Adrenal gland (tissue), 9 donors: ENCODE measurements at regions not wholly inside any gene's neighbourhood (a gene's known extent, or its start where the extent isn't known, plus 50 kb on each side); places are given as distances from the start of the nearest gene placed in this dataset.

Experiments used
- DNase-seq, 7 donors: peaks; one replicate each; pipeline ENCODE4 v3.0.0-alpha.2; 2019 to 2020
- H3K27ac ChIP-seq, 5 donors: fragments of 200-600 bp; sonication (generic) in 4 of 5; 1 replicate in 3 of 5; 2 replicates in 2 of 5; pipeline versions ENCODE4 v1.5.1 to v1.8.0; 2016 to 2020; ENCODE audit warnings: mild to moderate bottlenecking in 1 of 5
- H3K27me3 ChIP-seq: fragments of 200-600 bp; 2 replicates; pipeline ENCODE4 v1.8.0; 2021
- H3K36me3 ChIP-seq, 2 donors: fragments of 200-600 bp; replicated peaks in 1 of 2; 1 replicate in 1 of 2; 2 replicates in 1 of 2; pipeline versions ENCODE4 v1.5.1 to v1.8.0; 2018 to 2022
- H3K4me1 ChIP-seq, 2 donors: fragments of 200-600 bp; replicated peaks in 1 of 2; 1 replicate in 1 of 2; 2 replicates in 1 of 2; pipeline versions ENCODE4 v1.5.1 to v1.8.0; 2018 to 2021
- H3K4me3 ChIP-seq, 4 donors: fragments of 200-600 bp; sonication (generic) in 3 of 4; one replicate each; pipeline ENCODE4 v1.5.1; 2016 to 2018
- H3K9me3 ChIP-seq, 3 donors: fragments of 200-600 bp; sonication (generic) in 1 of 3; replicated peaks in 1 of 3; 1 replicate in 2 of 3; 2 replicates in 1 of 3; pipeline versions ENCODE4 v1.5.1 to v1.8.0; 2016 to 2021
- CTCF ChIP-seq, 6 experiments: fragments of 450-650 bp in 4 of 6; fragments of 200-600 bp in 2 of 6; sonication (generic) in 1 of 6; IDR thresholded peaks; 1 replicate in 5 of 6; 2 replicates in 1 of 6; pipeline versions ENCODE4 v1.5.1 to v1.8.0; 2016 to 2021; ENCODE audit warnings: antibody characterized with exemption in 6 of 6, mild to moderate bottlenecking in 2 of 6, moderate library complexity in 1 of 6
- POLR2A ChIP-seq, 2 donors: fragments of 450-650 bp; IDR thresholded peaks; one replicate each; pipeline ENCODE4 v1.6.1; 2017; ENCODE audit warnings: antibody characterized with exemption in 2 of 2, mild to moderate bottlenecking in 2 of 2, moderate library complexity in 1 of 2
- WGBS, 4 donors: extraction: QIAGEN DNeasy Blood & Tissue Kit in 2 of 4; methylation state at CpG; one replicate each; pipeline versions ENCODE4 v1.1.5 to v1.1.7; 2013 to 2017; 5-methylcytosine and 5-hydroxymethylcytosine counted together
- intact Hi-C, 2 donors: fragments of 100-400 bp; cut with DNase I; formaldehyde crosslinking; loops; one replicate each; pipeline versions ENCODE4 v1.14.1 to v1.15.0; 2022 to 2023
- donor health status: healthy with polysubstance abuse.
- donor health status: Bipolar disorder and iron deficiency.
- donor health status: DM: yes; HTN: yes; CAD: no.
- donor health status: DM: no; HTN: no; CAD: no.
- donor health status: DM: no; HTN: no; CAD: no.

- no peak for TF ChIP-seq POLR2A (IDR thresholded peaks at IDR 0.05)
- no peak for TF ChIP-seq CTCF (IDR thresholded peaks at IDR 0.05)
- intact Hi-C loops: no loop called here
- H3K4me1 ChIP-seq: no peaks in the 10 kb centered on the region
- no peak overlapping the region for H3K4me3 ChIP-seq
- 78 to 100% (median 86%) methylated on average over 2 to 8 of the region's 8 CpGs for WGBS, 4 donors
- H3K27me3 ChIP-seq: no peaks in the 10 kb centered on the region
- no peak for DNase-seq
- H3K9me3 ChIP-seq: no peaks in the 10 kb centered on the region
- H3K27ac ChIP-seq: no peak overlapping the region
- H3K36me3 ChIP-seq: no peaks in the 10 kb centered on the region
Observed at GRCh38 chr5:99955962-99956361, 579.2 kb upstream of the FAM174A start.

- Histone ChIP-seq H3K36me3 (no peaks in the 10 kb centered on the region), H3K4me1 (no peaks in the 10 kb centered on the region), H3K4me3 (no peak overlapping the region), H3K27me3 (no peaks in the 10 kb centered on the region), H3K9me3 (no peaks in the 10 kb centered on the region), H3K27ac (no peak overlapping the region)
- TF ChIP-seq CTCF (IDR thresholded peaks at IDR 0.05) (no peak), POLR2A (IDR thresholded peaks at IDR 0.05) (no peak)
- intact Hi-C loops: no loop called here
- 86 to 94% (median 89%) methylated on average over 5 to 10 of the region's 10 CpGs for WGBS, 4 donors
- DNase-seq: no peak
Observed at GRCh38 chr5:99955006-99955405, 580.2 kb upstream of the FAM174A start.

GRCh38 chr5:99949969-99950524 lies 585.1 kb upstream of the FAM174A start:
- Histone ChIP-seq H3K4me3 (no peak overlapping the region), H3K4me1 (no peaks in the 10 kb centered on the region), H3K36me3 (no peaks in the 10 kb centered on the region), H3K27ac (no peak overlapping the region), H3K27me3 (no peaks in the 10 kb centered on the region), H3K9me3 (peaks cover 0 to 5% (median 0%) of the 10 kb centered on the region in 3 donors)
- TF ChIP-seq CTCF (IDR thresholded peaks at IDR 0.05) (no peak), POLR2A (IDR thresholded peaks at IDR 0.05) (no peak)
- intact Hi-C loops: no loop called here
- no peak for DNase-seq
- 84 to 91% (median 87%) methylated on average over 8 to 12 of the region's 12 CpGs for WGBS, 4 donors

GRCh38 chr5:99949361-99949760 lies 585.8 kb upstream of the FAM174A start:
- TF ChIP-seq POLR2A (IDR thresholded peaks at IDR 0.05): no peak
- TF ChIP-seq CTCF (IDR thresholded peaks at IDR 0.05): no peak
- intact Hi-C loops: no loop called here
- Histone ChIP-seq H3K27me3 (no peaks in the 10 kb centered on the region), H3K27ac (no peak overlapping the region), H3K9me3 (peaks cover 0 to 5% (median 0%) of the 10 kb centered on the region in 3 donors), H3K36me3 (no peaks in the 10 kb centered on the region), H3K4me1 (no peaks in the 10 kb centered on the region), H3K4me3 (no peak overlapping the region)
- no peak for DNase-seq
- WGBS, 4 donors: 72 to 94% (median 90%) methylated on average over 5 of the region's 5 CpGs
